HG03432 (cell line): ENCODE measurements at regions not wholly inside any gene's neighbourhood (a gene's known extent, or its start where the extent isn't known, plus 50 kb on each side); places are given as distances from the start of the nearest gene placed in this dataset.
"Not testable (repeated sequence)": the region's sequence is repeated elsewhere in the genome, so short reads cannot be mapped to it uniquely, and the experiment has no call there.

Source experiments
- ATAC-seq: cut with Tn5 transposase; IDR thresholded peaks from one replicate; pipeline ENCODE4 v1.9.1; 2021; ENCODE audit warnings: mild to moderate bottlenecking, moderate library complexity; ENCODE audit not compliant: unreplicated experiment

- ATAC-seq = peak; percentile 71
Measured at GRCh38 chr4:159410076-159410777, 307.3 kb downstream of the RAPGEF2 start.

DNA sequence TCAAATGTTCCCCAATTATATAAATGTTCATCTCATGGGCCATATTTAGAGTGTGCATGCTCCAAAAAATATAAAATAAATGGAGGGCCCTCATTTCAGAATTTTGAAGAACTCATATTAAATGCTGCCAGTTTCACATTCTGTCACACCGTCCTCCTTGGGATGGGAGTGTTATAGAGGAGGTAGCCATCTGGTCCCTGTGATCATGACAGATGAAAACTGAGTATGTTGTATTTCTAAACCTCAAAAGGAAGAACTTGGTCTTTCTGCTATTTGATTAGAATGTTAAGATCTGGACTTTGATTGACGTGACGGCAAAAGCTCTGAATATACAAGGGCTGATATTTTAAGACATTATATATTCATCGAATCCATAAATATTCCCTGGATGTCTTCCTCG lies 308.0 kb downstream of the RAPGEF2 start:
- ATAC-seq = no peak

GRCh38 chr4:159413306-159413943 lies 310.5 kb downstream of the RAPGEF2 start:
- ATAC-seq = no peak

GRCh38 chr4:159414305-159414704 lies 311.4 kb downstream of the RAPGEF2 start:
- no peak for ATAC-seq

GRCh38 chr4:159416073-159416472 lies 313.2 kb downstream of the RAPGEF2 start:
- no peak for ATAC-seq

- ATAC-seq = no peak
Measured at GRCh38 chr4:159416996-159417395, 314.1 kb downstream of the RAPGEF2 start.

DNA sequence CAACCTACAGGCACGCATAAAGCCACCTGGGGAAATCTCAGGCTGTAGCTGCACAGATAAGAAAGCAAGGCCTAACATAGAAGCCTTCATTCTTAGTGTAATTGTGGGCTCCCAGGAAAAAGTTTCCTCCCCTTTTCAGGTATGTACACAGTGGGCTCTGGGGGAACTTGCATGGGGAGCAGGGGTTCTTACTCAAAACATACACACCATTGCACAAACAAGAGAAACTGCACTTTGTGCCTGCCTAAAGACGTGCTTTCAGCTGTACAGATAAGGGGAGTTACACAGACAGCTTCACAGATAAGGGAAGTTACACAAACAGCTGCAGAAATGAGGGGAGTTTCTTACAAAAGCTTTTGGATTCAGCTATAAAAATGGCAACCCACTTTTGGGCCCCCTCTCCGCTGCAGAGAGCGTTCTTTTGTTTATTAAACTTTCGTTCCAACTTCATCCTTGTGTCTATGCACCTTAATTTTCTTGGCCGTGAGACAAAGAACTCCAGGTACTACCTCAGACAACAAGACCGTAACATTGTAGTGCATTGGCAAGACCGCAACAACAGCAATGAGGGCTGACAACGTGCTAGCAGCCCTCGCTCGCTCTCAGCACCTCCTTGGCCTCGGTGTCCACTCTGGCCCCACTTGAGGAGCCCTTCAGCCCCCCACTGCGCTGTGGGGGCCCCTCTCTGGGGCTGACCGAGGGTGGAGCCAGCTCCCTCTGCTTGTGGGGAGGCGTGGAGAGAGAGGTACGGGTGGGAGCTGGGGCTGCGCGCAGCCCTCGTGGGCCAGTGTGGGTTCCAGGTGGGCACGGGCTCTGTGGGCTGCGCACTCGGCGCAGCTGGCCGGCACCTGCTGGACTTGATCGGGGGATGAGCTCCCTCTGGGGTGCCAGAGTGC lies 317.5 kb downstream of the RAPGEF2 start:
- ATAC-seq = no peak

DNA sequence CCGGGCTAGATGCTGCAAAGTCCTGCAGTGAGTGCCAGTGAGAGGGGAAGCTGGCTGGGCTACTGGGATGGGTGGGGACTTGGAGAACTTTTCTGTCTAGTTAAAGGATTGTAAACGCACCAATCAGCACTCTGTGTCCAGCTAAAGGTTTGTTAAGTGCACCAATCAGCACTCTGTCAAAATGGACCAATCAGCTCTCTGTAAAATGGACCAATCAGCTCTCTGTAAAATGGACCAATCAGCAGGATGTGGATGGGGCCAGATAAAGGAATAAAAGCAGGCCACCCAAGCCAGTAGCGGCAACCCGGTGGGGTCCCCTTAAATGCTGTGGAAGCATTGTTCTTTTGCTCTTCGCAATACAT lies 318.2 kb downstream of the RAPGEF2 start:
- ATAC-seq = not testable (repeated sequence)

GRCh38 chr4:159422019-159422418 lies 319.1 kb downstream of the RAPGEF2 start:
- no peak for ATAC-seq

DNA sequence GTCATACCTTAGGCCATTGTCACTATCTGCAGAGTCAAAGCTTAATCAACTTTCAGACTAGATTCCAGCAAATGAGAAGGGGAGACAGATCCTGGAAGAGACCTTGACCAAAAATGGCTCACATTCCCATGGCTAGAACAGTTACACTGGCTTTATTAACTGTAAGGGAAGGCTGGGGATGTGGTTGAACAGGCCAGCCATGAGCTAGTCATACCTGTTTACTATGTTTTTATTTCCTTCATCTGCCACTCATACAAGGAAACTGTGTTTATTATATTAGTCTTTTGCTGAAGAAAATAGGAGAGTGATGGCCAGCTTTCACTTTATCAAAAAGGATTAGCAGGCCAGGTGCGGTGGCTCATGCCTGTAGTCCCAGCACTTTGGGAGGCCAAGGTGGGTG lies 319.7 kb downstream of the RAPGEF2 start:
- ATAC-seq = no peak

DNA sequence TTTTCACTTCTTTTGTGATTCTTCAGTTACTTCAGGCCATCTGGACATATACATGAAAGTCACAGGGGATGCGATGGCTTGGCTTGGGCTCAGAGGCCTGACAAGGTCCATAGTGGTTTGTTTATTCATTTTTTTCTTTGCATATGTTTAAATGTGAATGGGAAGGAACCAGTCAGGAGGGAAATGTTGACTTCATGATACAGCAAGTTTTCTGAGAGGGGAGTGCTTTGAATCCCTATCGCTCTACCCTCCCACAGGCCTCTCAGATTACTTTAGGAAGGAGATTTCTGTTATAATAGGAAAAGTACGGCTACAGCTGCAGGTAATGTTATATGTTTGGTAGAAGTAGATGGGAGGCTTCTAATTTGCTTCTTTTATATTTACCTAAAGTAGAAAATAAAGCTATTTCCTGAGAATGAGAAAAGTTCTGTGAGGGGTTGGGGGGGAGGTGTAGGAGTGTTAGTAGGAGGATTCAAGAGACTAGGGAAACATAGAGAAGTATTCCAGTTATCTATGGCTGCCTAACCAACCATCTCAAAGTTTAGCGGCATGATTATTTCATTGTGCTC lies 322.9 kb downstream of the RAPGEF2 start:
- no peak for ATAC-seq

GRCh38 chr4:159428293-159428692 lies 325.4 kb downstream of the RAPGEF2 start:
- no peak for ATAC-seq

DNA sequence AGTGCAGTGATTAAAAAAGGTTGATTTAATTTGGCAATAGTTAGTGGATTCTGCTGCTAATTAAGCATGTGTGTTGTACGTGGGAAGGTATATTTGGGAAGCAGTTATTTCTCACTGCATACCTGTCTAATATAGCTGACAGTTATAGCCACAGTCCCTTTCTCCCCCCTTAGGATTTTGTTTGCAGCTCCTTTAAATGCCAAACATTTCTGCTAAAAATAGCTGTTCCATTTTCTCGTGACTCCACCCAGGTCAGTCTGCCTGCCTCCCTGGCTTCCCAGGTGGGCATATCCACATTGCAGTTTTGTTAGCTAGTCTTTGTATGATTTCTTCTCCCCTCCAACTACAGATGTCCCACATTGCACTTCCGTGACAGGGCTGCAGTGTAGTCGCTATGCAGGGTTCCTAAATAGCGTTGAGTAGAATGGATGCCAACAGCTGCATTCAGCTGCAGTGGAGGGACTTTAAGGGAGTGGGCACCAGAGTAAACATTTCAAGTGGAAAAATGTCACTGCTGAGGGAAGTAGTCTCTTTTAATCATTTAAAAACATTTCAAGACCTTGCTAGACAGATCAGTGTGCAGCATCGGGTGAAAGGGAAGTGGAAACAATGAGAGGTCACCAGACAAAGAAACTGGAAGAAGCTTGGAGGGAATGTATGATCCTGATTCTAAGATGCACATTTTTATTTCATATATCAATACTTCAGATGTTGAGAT lies 326.3 kb downstream of the RAPGEF2 start:
- peak; percentile 44 for ATAC-seq

DNA sequence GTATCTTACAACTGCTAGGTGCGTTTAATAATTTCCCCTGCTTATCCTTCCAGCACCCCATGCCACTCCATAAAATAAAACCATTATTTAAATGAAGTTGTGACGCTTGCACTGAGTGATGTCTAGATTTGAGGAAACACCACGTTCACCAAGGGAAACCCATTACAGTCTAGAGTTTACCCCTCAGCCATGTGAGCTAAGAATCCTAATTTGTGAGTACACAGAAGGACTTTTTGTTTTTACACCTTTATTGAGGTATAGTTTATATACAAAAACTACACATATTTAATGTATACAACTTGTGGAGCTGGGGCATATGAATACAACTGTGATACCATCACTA lies 326.8 kb downstream of the RAPGEF2 start:
- ATAC-seq = peak; percentile 54

DNA sequence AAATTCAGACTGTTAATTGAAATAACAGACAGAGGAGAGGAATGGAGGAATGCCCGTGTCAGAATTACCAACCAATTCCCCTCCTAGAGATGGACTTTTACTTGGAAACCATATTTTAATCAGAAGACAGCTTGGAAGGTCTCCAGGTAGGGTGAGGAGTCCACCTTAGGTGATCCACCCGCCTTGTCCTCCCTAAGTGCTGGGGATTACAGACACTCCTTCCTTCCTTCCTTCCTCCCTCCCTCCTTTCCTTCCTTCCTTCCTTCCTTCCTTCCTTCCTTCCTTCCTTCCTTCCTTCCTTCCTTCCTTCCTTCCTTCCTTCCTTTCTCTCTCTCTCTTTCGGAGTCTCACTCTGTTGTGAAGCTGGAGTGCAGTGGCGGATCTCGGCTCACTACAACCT lies 328.0 kb downstream of the RAPGEF2 start:
- no peak for ATAC-seq

GRCh38 chr4:159432436-159432835 lies 329.6 kb downstream of the RAPGEF2 start:
- no peak for ATAC-seq

DNA sequence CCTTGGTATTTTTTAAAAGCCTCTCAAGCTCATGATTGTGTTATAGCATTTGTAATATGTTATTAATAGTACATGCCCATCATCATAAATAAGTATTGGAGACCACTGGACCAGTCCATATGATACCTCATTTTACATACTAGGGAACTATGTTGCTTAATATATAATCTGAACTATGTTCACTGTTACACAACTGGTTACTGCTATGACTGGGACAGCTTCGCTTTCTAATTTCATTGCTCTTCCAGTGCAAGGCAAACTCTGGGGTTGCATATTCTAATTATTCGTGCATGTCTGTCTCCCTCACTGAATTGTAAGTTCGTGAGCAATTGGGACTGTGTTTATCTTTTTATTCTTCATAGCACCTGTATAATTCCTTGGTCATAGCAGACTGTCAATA lies 330.5 kb downstream of the RAPGEF2 start:
- ATAC-seq = no peak

- no peak for ATAC-seq
Measured at GRCh38 chr4:159434114-159434870, 331.4 kb downstream of the RAPGEF2 start.

GRCh38 chr4:159434871-159435241 lies 332.0 kb downstream of the RAPGEF2 start:
- ATAC-seq = no peak

GRCh38 chr4:159435561-159436023 lies 332.7 kb downstream of the RAPGEF2 start:
- peak; percentile 67 for ATAC-seq
